ENCODE measurements at regions not wholly inside any gene's neighbourhood (a gene's known extent, or its start where the extent isn't known, plus 50 kb on each side); places are given as distances from the start of the nearest gene placed in this dataset.
A peak's percentile ranks its signal among the peaks of the same experiment; 100 is the strongest.
"Not testable (repeated sequence)": the region's sequence is repeated elsewhere in the genome, so short reads cannot be mapped to it uniquely, and the experiment has no call there.

DNA sequence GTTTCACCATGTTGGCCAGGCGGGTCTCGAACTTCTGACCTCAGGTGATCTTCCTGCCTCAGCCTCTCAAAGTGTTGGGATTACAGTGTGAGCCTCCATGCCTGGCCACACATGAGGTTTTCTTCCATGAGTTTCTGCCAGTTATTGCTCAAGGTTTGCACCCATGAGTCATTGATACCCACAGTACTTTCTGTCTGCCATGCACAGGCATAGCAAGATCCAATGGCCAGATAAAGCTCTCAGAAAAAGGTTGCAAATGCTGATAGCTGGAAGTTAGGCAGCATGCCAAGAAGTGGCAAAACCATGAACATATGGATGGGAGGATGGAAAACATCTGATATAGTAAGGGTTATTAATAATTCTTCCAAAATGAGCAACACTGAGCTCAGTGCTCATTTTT lies 298.7 kb upstream of the NRG3 start:
- WGBS = 100% methylated on average over 2 of the region's 2 CpGs
- DNase-seq (ENCODE audit: low spot score in 2 of 2) = no peak
- TF ChIP-seq EP300 (IDR thresholded peaks at IDR 0.05) = no peak
- TF ChIP-seq, protein P1, sequence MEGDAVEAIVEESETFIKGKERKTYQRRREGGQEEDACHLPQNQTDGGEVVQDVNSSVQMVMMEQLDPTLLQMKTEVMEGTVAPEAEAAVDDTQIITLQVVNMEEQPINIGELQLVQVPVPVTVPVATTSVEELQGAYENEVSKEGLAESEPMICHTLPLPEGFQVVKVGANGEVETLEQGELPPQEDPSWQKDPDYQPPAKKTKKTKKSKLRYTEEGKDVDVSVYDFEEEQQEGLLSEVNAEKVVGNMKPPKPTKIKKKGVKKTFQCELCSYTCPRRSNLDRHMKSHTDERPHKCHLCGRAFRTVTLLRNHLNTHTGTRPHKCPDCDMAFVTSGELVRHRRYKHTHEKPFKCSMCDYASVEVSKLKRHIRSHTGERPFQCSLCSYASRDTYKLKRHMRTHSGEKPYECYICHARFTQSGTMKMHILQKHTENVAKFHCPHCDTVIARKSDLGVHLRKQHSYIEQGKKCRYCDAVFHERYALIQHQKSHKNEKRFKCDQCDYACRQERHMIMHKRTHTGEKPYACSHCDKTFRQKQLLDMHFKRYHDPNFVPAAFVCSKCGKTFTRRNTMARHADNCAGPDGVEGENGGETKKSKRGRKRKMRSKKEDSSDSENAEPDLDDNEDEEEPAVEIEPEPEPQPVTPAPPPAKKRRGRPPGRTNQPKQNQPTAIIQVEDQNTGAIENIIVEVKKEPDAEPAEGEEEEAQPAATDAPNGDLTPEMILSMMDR (IDR thresholded peaks at IDR 0.05) = no peak
- TF ChIP-seq POLR2A (IDR thresholded peaks at IDR 0.05) = no peak
- TF ChIP-seq POLR2AphosphoS5 (IDR thresholded peaks at IDR 0.05) = no peak
- no peaks in the 10 kb centered on the region for H3K27me3 ChIP-seq
- no peak overlapping the region for H3K4me3 ChIP-seq
- no peak overlapping the region for H3K27ac ChIP-seq
- peaks cover 4% of the 10 kb centered on the region for H3K9me3 ChIP-seq
- no peaks in the 10 kb centered on the region for H3K36me3 ChIP-seq
- no peaks in the 10 kb centered on the region for H3K4me1 ChIP-seq

DNA sequence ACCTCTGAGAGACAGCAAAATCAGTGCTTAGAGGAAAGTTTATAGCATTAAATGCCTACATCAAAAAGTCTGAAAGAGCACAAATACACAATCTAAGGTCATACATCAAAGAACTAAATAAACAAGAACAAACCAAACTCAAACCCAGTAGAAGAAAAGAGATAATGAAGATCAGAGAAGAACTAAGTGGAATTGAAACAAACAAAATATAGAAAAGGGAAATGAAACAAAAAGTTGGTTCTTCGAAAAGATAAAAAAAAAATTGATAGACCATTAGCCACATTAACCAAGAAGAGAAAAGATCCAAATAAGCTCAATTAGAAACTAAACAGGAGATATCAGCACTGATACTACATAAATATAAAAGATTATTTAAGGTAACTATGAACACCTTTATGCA lies 280.0 kb upstream of the NRG3 start:
- Histone ChIP-seq H3K36me3 (no peaks in the 10 kb centered on the region), H3K9me3 (peaks cover 12% of the 10 kb centered on the region), H3K27ac (no peak overlapping the region), H3K4me1 (no peaks in the 10 kb centered on the region), H3K4me3 (no peak overlapping the region), H3K27me3 (no peaks in the 10 kb centered on the region)
- no peak for DNase-seq (ENCODE audit: low spot score in 2 of 2)
- TF ChIP-seq EP300 (IDR thresholded peaks at IDR 0.05) (no peak), POLR2A (IDR thresholded peaks at IDR 0.05) (no peak), POLR2AphosphoS5 (IDR thresholded peaks at IDR 0.05) (no peak)
- TF ChIP-seq, protein P1 (IDR thresholded peaks at IDR 0.05) = no peak
- 81% methylated on average over 1 of the region's 1 CpG for WGBS

DNA sequence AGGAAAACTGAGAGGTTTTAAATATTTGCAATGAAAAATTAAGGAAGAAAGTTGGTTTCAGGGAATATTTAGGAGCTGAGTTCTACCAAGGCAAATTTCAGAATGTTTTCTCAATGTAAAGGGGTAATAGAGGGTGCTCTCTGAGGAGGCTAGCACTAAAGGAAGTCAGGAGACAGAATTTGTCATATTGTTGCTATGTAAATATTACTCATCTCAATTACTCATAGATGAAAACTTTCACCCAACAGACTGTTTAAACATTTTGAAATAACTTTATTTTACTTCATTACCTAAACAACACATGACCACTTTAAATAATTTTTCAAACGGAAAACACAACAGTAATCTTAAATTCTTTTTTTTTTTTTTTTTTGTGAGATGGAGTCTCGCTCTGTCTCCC lies 274.8 kb upstream of the NRG3 start:
- no peaks in the 10 kb centered on the region for H3K4me1 ChIP-seq
- 81% methylated on average over 2 of the region's 2 CpGs for WGBS
- no peaks in the 10 kb centered on the region for H3K36me3 ChIP-seq
- TF ChIP-seq, protein P1 (IDR thresholded peaks at IDR 0.05) = no peak
- TF ChIP-seq POLR2A (IDR thresholded peaks at IDR 0.05) (no peak), EP300 (IDR thresholded peaks at IDR 0.05) (no peak), POLR2AphosphoS5 (IDR thresholded peaks at IDR 0.05) (no peak)
- DNase-seq (ENCODE audit: low spot score in 2 of 2) = no peak
- no peak overlapping the region for H3K4me3 ChIP-seq
- H3K9me3 ChIP-seq = no peaks in the 10 kb centered on the region
- H3K27me3 ChIP-seq = no peaks in the 10 kb centered on the region
- H3K27ac ChIP-seq = no peak overlapping the region

DNA sequence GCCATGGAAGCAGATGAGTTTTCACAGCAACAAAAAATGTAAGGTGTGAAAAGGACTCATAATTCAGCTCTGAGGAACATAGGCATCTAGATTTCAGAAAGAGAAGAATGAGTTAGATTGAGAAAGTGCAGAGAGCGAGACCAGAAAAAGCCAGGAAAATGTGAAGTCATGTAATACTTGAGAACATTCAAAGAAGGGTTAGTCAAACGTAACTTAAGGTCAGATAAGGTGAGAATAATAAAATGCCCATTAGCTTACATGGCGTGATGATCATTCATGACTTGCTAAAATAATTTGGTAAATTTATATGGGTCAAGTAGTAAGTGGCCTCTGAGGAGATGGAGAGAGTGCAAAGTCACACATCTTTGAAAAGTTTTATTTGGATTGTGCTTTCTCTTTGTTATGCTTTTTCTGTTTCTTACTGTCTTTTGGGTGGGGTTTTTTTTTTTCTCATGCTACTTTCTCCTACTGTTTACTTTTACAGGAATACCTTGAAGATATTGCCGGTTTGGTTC lies 271.8 kb upstream of the NRG3 start:
- TF ChIP-seq EP300 (IDR thresholded peaks at IDR 0.05) = no peak
- TF ChIP-seq, protein P1 (IDR thresholded peaks at IDR 0.05) = no peak
- no peak for TF ChIP-seq POLR2A (IDR thresholded peaks at IDR 0.05)
- TF ChIP-seq POLR2AphosphoS5 (IDR thresholded peaks at IDR 0.05) = no peak
- no peaks in the 10 kb centered on the region for H3K4me1 ChIP-seq
- no peak for DNase-seq (ENCODE audit: low spot score in 2 of 2)
- 84% methylated on average over 4 of the region's 4 CpGs for WGBS
- no peaks in the 10 kb centered on the region for H3K27me3 ChIP-seq
- H3K27ac ChIP-seq = no peak overlapping the region
- no peaks in the 10 kb centered on the region for H3K9me3 ChIP-seq
- H3K4me3 ChIP-seq = no peak overlapping the region
- H3K36me3 ChIP-seq = no peaks in the 10 kb centered on the region

DNA sequence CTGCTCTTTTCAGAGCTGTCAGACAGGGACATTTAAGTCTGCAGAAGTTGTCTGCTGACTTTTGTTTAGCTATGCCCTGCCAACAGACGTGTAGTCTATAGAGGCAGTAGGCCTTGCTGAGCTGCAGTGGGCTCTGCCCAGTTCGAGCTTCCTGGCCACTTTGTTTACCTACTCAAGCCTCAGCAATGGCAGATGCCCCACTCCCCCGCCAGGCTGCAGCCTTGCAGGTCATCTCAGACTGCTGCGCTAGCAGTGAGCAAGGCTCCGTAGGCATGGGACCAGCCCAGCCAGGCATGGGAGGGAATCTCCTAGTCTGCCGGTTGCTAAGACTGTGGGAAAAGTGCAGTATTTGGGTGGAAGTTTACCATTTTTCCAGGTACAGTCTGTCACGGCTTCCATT lies 230.5 kb upstream of the NRG3 start:
- not testable (repeated sequence) for H3K4me3 ChIP-seq; H3K27ac ChIP-seq; H3K4me1 ChIP-seq; H3K27me3 ChIP-seq; H3K36me3 ChIP-seq; DNase-seq (ENCODE audit: low spot score in 2 of 2)
- peaks cover 15% of the 10 kb centered on the region for H3K9me3 ChIP-seq
- WGBS = 96% methylated on average over 4 of the region's 7 CpGs

DNA sequence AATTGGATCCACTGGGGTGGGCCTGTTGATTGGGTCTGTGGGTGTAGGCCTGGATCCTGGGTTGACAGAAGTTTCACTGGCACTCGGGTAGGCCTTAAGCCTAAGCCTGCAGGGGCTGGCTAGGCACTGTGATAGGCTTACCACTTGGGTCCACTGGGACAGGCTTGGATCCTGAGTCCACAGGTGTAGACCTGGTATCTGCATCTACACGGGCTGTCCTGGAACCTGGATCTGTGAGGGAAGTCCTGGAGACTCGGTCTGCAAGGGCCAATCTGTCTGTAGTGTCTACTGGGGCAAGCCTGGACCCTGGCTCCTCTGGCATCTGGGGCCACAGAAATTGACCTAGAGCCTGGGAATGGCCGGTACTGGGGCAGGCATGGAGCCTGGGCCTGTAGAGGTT lies 219.0 kb upstream of the NRG3 start:
- Histone ChIP-seq H3K27me3 (no peaks in the 10 kb centered on the region), H3K4me1 (no peaks in the 10 kb centered on the region), H3K9me3 (no peaks in the 10 kb centered on the region), H3K36me3 (no peaks in the 10 kb centered on the region), H3K4me3 (no peak overlapping the region), H3K27ac (no peak overlapping the region)
- peak in 1 of 2 donors; percentile 70 for DNase-seq (ENCODE audit: low spot score in 2 of 2)
- 70% methylated on average over 4 of the region's 4 CpGs for WGBS
- TF ChIP-seq POLR2AphosphoS5 (IDR thresholded peaks at IDR 0.05) (no peak), POLR2A (IDR thresholded peaks at IDR 0.05) (no peak), EP300 (IDR thresholded peaks at IDR 0.05) (no peak)
- TF ChIP-seq, protein P1 (IDR thresholded peaks at IDR 0.05) = no peak
